ENCODE measurements at regions not wholly inside any gene's neighbourhood (a gene's known extent, or its start where the extent isn't known, plus 50 kb on each side); places are given as distances from the start of the nearest gene placed in this dataset.

DNA sequence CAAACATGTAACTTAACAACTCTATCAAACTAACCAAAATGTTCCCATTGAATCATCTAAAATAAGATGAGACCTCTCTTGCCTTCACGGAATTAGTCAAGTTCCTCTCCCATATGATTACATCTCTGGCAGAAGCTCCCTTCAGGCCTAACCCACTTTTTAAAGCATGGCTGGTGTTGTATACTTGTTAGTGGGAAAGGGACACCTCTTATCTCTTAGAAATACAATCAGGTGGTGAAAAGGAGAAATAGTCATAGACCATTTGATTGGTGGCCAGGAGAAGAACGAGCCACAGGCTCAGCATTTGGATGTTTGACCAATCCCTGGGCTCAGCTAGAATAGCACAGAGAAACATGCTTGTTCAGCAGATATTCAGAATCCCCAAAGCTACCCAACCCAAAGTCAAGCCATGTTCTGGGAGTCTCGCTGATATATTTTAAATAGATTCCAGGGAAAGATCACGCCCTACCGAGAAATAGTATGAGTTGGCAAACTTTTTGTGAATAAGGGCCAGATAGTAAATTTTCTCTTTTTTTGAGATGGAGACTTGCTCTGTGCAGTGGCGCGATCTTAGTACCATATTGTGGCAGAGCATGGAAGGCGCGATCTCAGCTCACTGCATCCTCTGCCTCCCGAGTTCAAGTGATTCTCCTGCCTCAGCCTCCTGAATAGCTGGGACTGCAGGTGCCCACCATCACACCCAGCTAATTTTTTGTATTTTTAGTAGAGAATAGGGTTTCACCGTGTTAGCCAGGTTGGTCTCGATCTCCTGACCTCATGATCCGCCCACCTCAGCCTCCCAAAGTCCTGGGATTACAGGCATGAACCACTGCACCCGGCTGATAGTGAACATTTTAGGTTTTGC is 126.3 kb upstream of the MYLIP start:
- Mint-ChIP-seq H3K27me3 (peaks cover 64% of the 10 kb centered on the region), H3K36me3 (ENCODE audit: insufficient read depth) (no peaks in the 10 kb centered on the region), H3K27ac (no peak overlapping the region), H3K9me3 (ENCODE audit: low read depth) (no peaks in the 10 kb centered on the region), H3K4me3 (ENCODE audit: low read depth) (no peak overlapping the region), H3K4me1 (ENCODE audit: low read depth) (peaks cover 10% of the 10 kb centered on the region)
- DNase-seq (ENCODE audit: low spot score, unreplicated experiment) = no peak
- TF ChIP-seq CTCF (IDR thresholded peaks at IDR 0.05; ENCODE audit: unreplicated experiment) = no peak

GRCh38 chr6:16001158-16001557 is 127.7 kb upstream of the MYLIP start:
- no peak overlapping the region for H3K27ac Mint-ChIP-seq
- H3K4me1 Mint-ChIP-seq (ENCODE audit: low read depth) = peaks cover 14% of the 10 kb centered on the region
- DNase-seq (ENCODE audit: low spot score, unreplicated experiment) = no peak
- H3K27me3 Mint-ChIP-seq = peaks cover 64% of the 10 kb centered on the region
- TF ChIP-seq CTCF (IDR thresholded peaks at IDR 0.05; ENCODE audit: unreplicated experiment) = no peak
- H3K9me3 Mint-ChIP-seq (ENCODE audit: low read depth) = no peaks in the 10 kb centered on the region
- no peak overlapping the region for H3K4me3 Mint-ChIP-seq (ENCODE audit: low read depth)
- no peaks in the 10 kb centered on the region for H3K36me3 Mint-ChIP-seq (ENCODE audit: insufficient read depth)

GRCh38 chr6:15999201-15999600 is 129.7 kb upstream of the MYLIP start:
- Mint-ChIP-seq H3K4me3 (ENCODE audit: low read depth) (no peak overlapping the region), H3K9me3 (ENCODE audit: low read depth) (no peaks in the 10 kb centered on the region), H3K27ac (no peak overlapping the region), H3K36me3 (ENCODE audit: insufficient read depth) (no peaks in the 10 kb centered on the region), H3K27me3 (peaks cover 68% of the 10 kb centered on the region), H3K4me1 (ENCODE audit: low read depth) (peaks cover 16% of the 10 kb centered on the region)
- no peak for DNase-seq (ENCODE audit: low spot score, unreplicated experiment)
- no peak for TF ChIP-seq CTCF (IDR thresholded peaks at IDR 0.05; ENCODE audit: unreplicated experiment)

- TF ChIP-seq CTCF (IDR thresholded peaks at IDR 0.05; ENCODE audit: unreplicated experiment) = no peak
- Mint-ChIP-seq H3K36me3 (ENCODE audit: insufficient read depth) (no peaks in the 10 kb centered on the region), H3K4me1 (ENCODE audit: low read depth) (peaks cover 16% of the 10 kb centered on the region), H3K9me3 (ENCODE audit: low read depth) (no peaks in the 10 kb centered on the region), H3K27me3 (peaks cover 64% of the 10 kb centered on the region), H3K27ac (no peak overlapping the region), H3K4me3 (ENCODE audit: low read depth) (no peak overlapping the region)
- no peak for DNase-seq (ENCODE audit: low spot score, unreplicated experiment)
These were observed 131.1 kb upstream of the MYLIP start for GRCh38 chr6:15997586-15998388.

- Mint-ChIP-seq H3K4me3 (ENCODE audit: low read depth) (no peak overlapping the region), H3K9me3 (ENCODE audit: low read depth) (no peaks in the 10 kb centered on the region), H3K27me3 (peaks cover 73% of the 10 kb centered on the region), H3K4me1 (ENCODE audit: low read depth) (peaks cover 16% of the 10 kb centered on the region), H3K27ac (no peak overlapping the region), H3K36me3 (ENCODE audit: insufficient read depth) (no peaks in the 10 kb centered on the region)
- no peak for DNase-seq (ENCODE audit: low spot score, unreplicated experiment)
- TF ChIP-seq CTCF (IDR thresholded peaks at IDR 0.05; ENCODE audit: unreplicated experiment) = no peak
These were observed 132.9 kb upstream of the MYLIP start for GRCh38 chr6:15996030-15996429.
